ENCODE measurements at regions not wholly inside any gene's neighbourhood (a gene's known extent, or its start where the extent isn't known, plus 50 kb on each side); places are given as distances from the start of the nearest gene placed in this dataset.

GRCh38 chr2:18238209-18238608 is 322.2 kb downstream of the RDH14 start:
- Histone ChIP-seq H3K27ac (ENCODE audit: low read depth, low read length) (no peak overlapping the region), H3K36me3 (ENCODE audit: control insufficient read depth in 2 of 3, insufficient read depth in 3 of 3, low read length in 3 of 3) (no peaks in the 10 kb centered on the region), H3K4me1 (ENCODE audit: control insufficient read depth in 2 of 2, insufficient read depth in 2 of 2, low read length in 2 of 2) (no peaks in the 10 kb centered on the region), H3K4me3 (ENCODE audit: low read length) (no peak overlapping the region), H3K27me3 (ENCODE audit: control insufficient read depth in 2 of 2, insufficient read depth in 2 of 2, low read length in 2 of 2) (peaks cover 0 to 3% of the 10 kb centered on the region in 2 donors), H3K9me3 (ENCODE audit: control insufficient read depth in 2 of 3, low read length in 3 of 3) (no peaks in the 10 kb centered on the region)
- H3K4me3 Mint-ChIP-seq = no peak overlapping the region
- DNase-seq (no peak), ATAC-seq (no peak)
- no peaks in the 10 kb centered on the region for H3K36me3 Mint-ChIP-seq
- peaks cover 2 to 9% (median 3%) of the 10 kb centered on the region in 5 donors for H3K27me3 Mint-ChIP-seq
- ChIA-PET CTCF (no interaction called here), POLR2A (no interaction called here)
- H3K9me3 Mint-ChIP-seq = peaks cover 0 to 3% (median 0%) of the 10 kb centered on the region in 11 donors
- no peaks in the 10 kb centered on the region for H3K4me1 Mint-ChIP-seq
- intact Hi-C loops (cut with micrococcal nuclease) = no loop called here
- H3K27ac Mint-ChIP-seq = no peak overlapping the region

GRCh38 chr2:18237298-18237697 is 323.2 kb downstream of the RDH14 start:
- Histone ChIP-seq H3K4me1 (ENCODE audit: control insufficient read depth in 2 of 2, insufficient read depth in 2 of 2, low read length in 2 of 2) (no peaks in the 10 kb centered on the region), H3K4me3 (ENCODE audit: low read length) (no peak overlapping the region), H3K9me3 (ENCODE audit: control insufficient read depth in 2 of 3, low read length in 3 of 3) (no peaks in the 10 kb centered on the region), H3K27me3 (ENCODE audit: control insufficient read depth in 2 of 2, insufficient read depth in 2 of 2, low read length in 2 of 2) (peaks cover 0 to 3% of the 10 kb centered on the region in 2 donors), H3K27ac (ENCODE audit: low read depth, low read length) (no peak overlapping the region), H3K36me3 (ENCODE audit: control insufficient read depth in 2 of 3, insufficient read depth in 3 of 3, low read length in 3 of 3) (no peaks in the 10 kb centered on the region)
- ATAC-seq (no peak), DNase-seq (no peak)
- no peaks in the 10 kb centered on the region for H3K36me3 Mint-ChIP-seq
- no peak overlapping the region for H3K4me3 Mint-ChIP-seq
- intact Hi-C loops (cut with micrococcal nuclease) = no loop called here
- peaks cover 0 to 9% (median 2%) of the 10 kb centered on the region in 5 donors for H3K27me3 Mint-ChIP-seq
- H3K4me1 Mint-ChIP-seq = no peaks in the 10 kb centered on the region
- POLR2A ChIA-PET = no interaction called here
- H3K9me3 Mint-ChIP-seq = peaks cover 0 to 1% (median 0%) of the 10 kb centered on the region in 11 donors
- no peak overlapping the region for H3K27ac Mint-ChIP-seq
- CTCF ChIA-PET = no interaction called here

GRCh38 chr2:18232731-18233438 is 327.6 kb downstream of the RDH14 start:
- Mint-ChIP-seq H3K36me3 (no peaks in the 10 kb centered on the region), H3K27ac (no peak overlapping the region), H3K4me3 (no peak overlapping the region), H3K9me3 (peaks cover 0 to 6% (median 0%) of the 10 kb centered on the region in 11 donors), H3K4me1 (no peaks in the 10 kb centered on the region), H3K27me3 (peaks cover 2 to 16% (median 5%) of the 10 kb centered on the region in 5 donors)
- ATAC-seq (no peak), DNase-seq (no peak)
- Histone ChIP-seq H3K36me3 (ENCODE audit: control insufficient read depth in 2 of 3, insufficient read depth in 3 of 3, low read length in 3 of 3) (no peaks in the 10 kb centered on the region), H3K4me1 (ENCODE audit: control insufficient read depth in 2 of 2, insufficient read depth in 2 of 2, low read length in 2 of 2) (no peaks in the 10 kb centered on the region), H3K27me3 (ENCODE audit: control insufficient read depth in 2 of 2, insufficient read depth in 2 of 2, low read length in 2 of 2) (peaks cover 0 to 3% of the 10 kb centered on the region in 2 donors), H3K27ac (ENCODE audit: low read depth, low read length) (no peak overlapping the region), H3K9me3 (ENCODE audit: control insufficient read depth in 2 of 3, low read length in 3 of 3) (no peaks in the 10 kb centered on the region), H3K4me3 (ENCODE audit: low read length) (no peak overlapping the region)
- ChIA-PET POLR2A (no interaction called here), CTCF (no interaction called here)
- intact Hi-C loops (cut with micrococcal nuclease) = no loop called here

- H3K27me3 ChIP-seq (ENCODE audit: control insufficient read depth in 2 of 2, insufficient read depth in 2 of 2, low read length in 2 of 2) = no peaks in the 10 kb centered on the region
- ChIA-PET POLR2A (interaction anchor here (0.6 kb wide), 1 partner anchor 25 kb away, joined by 4 read pairs; no protein-coding TSS in a partner anchor), CTCF (no interaction called here)
- ATAC-seq (no peak), DNase-seq (no peak)
- no peak overlapping the region for H3K27ac Mint-ChIP-seq
- no peak overlapping the region for H3K4me3 Mint-ChIP-seq
- intact Hi-C loops (cut with micrococcal nuclease) = no loop called here
- no peak overlapping the region for H3K27ac ChIP-seq (ENCODE audit: low read depth, low read length)
- H3K36me3 ChIP-seq (ENCODE audit: control insufficient read depth in 2 of 3, insufficient read depth in 3 of 3, low read length in 3 of 3) = no peaks in the 10 kb centered on the region
- H3K9me3 ChIP-seq (ENCODE audit: control insufficient read depth in 2 of 3, low read length in 3 of 3) = no peaks in the 10 kb centered on the region
- H3K4me1 Mint-ChIP-seq = no peaks in the 10 kb centered on the region
- peaks cover 0 to 15% (median 4%) of the 10 kb centered on the region in 11 donors for H3K9me3 Mint-ChIP-seq
- no peaks in the 10 kb centered on the region for H3K4me1 ChIP-seq (ENCODE audit: control insufficient read depth in 2 of 2, insufficient read depth in 2 of 2, low read length in 2 of 2)
- H3K4me3 ChIP-seq (ENCODE audit: low read length) = no peak overlapping the region
- H3K36me3 Mint-ChIP-seq = no peaks in the 10 kb centered on the region
- H3K27me3 Mint-ChIP-seq = peaks cover 0 to 16% (median 4%) of the 10 kb centered on the region in 5 donors
Observed at GRCh38 chr2:18230668-18231067, 329.8 kb downstream of the RDH14 start.

GRCh38 chr2:18219676-18220075 is 340.8 kb downstream of the RDH14 start:
- Mint-ChIP-seq H3K27me3 (no peaks in the 10 kb centered on the region), H3K4me1 (no peaks in the 10 kb centered on the region)
- CTCF ChIA-PET = no interaction called here

GRCh38 chr2:18218160-18218933 is 339.9 kb downstream of the KCNS3 start:
- Mint-ChIP-seq H3K9me3 (peaks cover 0 to 2% (median 0%) of the 10 kb centered on the region in 11 donors), H3K27me3 (peaks cover 0 to 8% (median 0%) of the 10 kb centered on the region in 5 donors), H3K27ac (no peak overlapping the region), H3K4me3 (no peak overlapping the region), H3K4me1 (no peaks in the 10 kb centered on the region), H3K36me3 (no peaks in the 10 kb centered on the region)
- no peaks in the 10 kb centered on the region for H3K4me1 ChIP-seq (ENCODE audit: control insufficient read depth in 2 of 2, insufficient read depth in 2 of 2, low read length in 2 of 2)
- ChIA-PET CTCF (no interaction called here), POLR2A (no interaction called here)
- H3K27me3 ChIP-seq (ENCODE audit: control insufficient read depth in 2 of 2, insufficient read depth in 2 of 2, low read length in 2 of 2) = no peaks in the 10 kb centered on the region
- no peak overlapping the region for H3K4me3 ChIP-seq (ENCODE audit: low read length)
- DNase-seq = no peak
- ATAC-seq = no peak
- intact Hi-C loops (cut with micrococcal nuclease) = no loop called here
- no peaks in the 10 kb centered on the region for H3K36me3 ChIP-seq (ENCODE audit: control insufficient read depth in 2 of 3, insufficient read depth in 3 of 3, low read length in 3 of 3)
- no peak overlapping the region for H3K27ac ChIP-seq (ENCODE audit: low read depth, low read length)
- no peaks in the 10 kb centered on the region for H3K9me3 ChIP-seq (ENCODE audit: control insufficient read depth in 2 of 3, low read length in 3 of 3)

More at GRCh38 chr2:18219676-18220075, 340.8 kb downstream of the RDH14 start:
- peaks cover 0 to 2% (median 0%) of the 10 kb centered on the region in 11 donors for H3K9me3 Mint-ChIP-seq
- POLR2A ChIA-PET = no interaction called here
- no peaks in the 10 kb centered on the region for H3K27me3 ChIP-seq (ENCODE audit: control insufficient read depth in 2 of 2, insufficient read depth in 2 of 2, low read length in 2 of 2)
- no peaks in the 10 kb centered on the region for H3K36me3 Mint-ChIP-seq
- H3K4me1 ChIP-seq (ENCODE audit: control insufficient read depth in 2 of 2, insufficient read depth in 2 of 2, low read length in 2 of 2) = no peaks in the 10 kb centered on the region
- H3K4me3 Mint-ChIP-seq = no peak overlapping the region
- H3K27ac ChIP-seq (ENCODE audit: low read depth, low read length) = no peak overlapping the region
- DNase-seq (no peak), ATAC-seq (no peak)
- H3K9me3 ChIP-seq (ENCODE audit: control insufficient read depth in 2 of 3, low read length in 3 of 3) = no peaks in the 10 kb centered on the region
- H3K27ac Mint-ChIP-seq = no peak overlapping the region
- H3K4me3 ChIP-seq (ENCODE audit: low read length) = no peak overlapping the region
- intact Hi-C loops (cut with micrococcal nuclease) = no loop called here
- H3K36me3 ChIP-seq (ENCODE audit: control insufficient read depth in 2 of 3, insufficient read depth in 3 of 3, low read length in 3 of 3) = no peaks in the 10 kb centered on the region
